ENCODE measurements at regions not wholly inside any gene's neighbourhood (a gene's known extent, or its start where the extent isn't known, plus 50 kb on each side); places are given as distances from the start of the nearest gene placed in this dataset.

DNA sequence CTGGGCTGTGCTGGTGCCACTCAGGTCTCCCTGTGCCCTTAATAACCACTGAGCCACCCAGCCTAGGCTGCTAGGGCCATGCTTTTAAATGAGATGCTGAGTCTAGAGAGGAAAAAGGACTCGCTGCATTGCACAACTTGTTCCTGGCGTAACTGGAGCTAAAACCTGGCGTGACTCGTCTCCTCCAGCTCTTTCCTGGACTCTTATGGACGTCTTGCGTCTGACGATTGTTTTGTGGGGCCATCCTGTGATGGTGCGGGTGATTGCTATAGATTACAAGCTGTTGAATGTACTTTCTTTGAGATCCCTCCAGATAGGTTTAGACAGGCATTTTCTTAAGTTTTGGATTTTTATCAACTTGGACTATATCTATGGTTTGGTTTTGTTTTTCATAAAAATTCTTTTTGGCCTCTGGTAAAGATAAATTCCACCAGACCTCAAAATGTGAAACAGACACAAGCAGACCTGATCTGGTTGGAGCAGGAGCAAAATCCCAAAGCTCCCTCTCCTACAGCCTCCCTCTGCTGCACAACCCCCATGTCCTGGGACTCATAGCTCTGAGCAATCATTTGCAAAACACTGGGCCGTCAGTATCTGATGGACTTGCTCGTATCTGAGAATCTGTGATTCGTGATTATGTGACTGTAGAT, 230.3 kb downstream of the ARHGAP12 start:
- peak; percentile 99 for DNase-seq (ENCODE audit: low read depth)
- peak overlapping the region; percentile 44 for H3K4me3 ChIP-seq (ENCODE audit: low read depth, low read length)
- TF ChIP-seq, protein P1, sequence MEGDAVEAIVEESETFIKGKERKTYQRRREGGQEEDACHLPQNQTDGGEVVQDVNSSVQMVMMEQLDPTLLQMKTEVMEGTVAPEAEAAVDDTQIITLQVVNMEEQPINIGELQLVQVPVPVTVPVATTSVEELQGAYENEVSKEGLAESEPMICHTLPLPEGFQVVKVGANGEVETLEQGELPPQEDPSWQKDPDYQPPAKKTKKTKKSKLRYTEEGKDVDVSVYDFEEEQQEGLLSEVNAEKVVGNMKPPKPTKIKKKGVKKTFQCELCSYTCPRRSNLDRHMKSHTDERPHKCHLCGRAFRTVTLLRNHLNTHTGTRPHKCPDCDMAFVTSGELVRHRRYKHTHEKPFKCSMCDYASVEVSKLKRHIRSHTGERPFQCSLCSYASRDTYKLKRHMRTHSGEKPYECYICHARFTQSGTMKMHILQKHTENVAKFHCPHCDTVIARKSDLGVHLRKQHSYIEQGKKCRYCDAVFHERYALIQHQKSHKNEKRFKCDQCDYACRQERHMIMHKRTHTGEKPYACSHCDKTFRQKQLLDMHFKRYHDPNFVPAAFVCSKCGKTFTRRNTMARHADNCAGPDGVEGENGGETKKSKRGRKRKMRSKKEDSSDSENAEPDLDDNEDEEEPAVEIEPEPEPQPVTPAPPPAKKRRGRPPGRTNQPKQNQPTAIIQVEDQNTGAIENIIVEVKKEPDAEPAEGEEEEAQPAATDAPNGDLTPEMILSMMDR (IDR thresholded peaks at IDR 0.05; ENCODE audit: insufficient read depth, low read length): no peak

DNA sequence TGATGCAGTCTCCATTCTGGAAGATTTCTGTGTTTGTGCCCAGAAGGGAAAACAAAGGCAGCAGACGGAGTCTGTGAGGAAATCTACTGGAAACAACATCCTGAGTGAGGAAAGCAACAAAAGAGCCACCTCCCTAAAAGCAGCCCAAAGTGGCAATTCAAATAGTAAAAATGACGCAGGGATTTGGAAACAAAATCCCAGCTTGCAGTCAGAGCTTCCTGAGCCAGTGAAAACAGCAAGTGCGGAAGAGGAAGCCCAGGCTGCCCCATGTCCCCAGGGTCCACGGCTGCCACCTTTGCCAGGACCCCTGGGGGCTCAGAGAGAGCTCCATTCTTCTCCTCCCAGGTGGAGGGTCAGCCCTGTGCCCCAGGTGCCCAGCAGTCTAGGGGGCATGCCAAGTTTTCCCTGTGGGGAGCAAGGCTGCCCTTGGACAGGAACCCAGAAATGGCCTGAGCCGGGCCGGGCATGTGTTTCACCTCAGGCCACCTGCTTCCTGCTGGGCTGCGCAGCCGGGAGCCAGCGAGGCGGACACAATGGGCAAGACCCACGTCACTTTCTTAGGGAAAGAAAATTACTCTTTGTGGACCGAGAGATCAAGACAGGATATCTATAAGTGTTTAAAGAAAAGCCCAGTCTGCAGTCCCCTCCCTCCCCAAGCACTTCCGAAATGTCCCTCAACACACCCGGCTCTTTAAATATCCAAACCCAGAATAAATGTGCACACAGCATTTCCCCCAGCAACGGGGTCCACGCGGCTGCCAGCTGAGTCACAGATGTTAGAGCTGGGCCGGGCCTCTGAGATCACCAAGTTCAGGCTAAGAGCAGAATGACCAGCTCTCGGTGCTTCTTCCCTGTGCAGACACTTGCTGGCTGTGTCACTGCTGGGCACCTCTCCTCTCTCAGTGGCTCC, 231.1 kb downstream of the ARHGAP12 start:
- H3K4me3 ChIP-seq (ENCODE audit: low read depth, low read length): peak overlapping the region; percentile 49
- TF ChIP-seq, protein P1 (IDR thresholded peaks at IDR 0.05; ENCODE audit: insufficient read depth, low read length): no peak
- DNase-seq (ENCODE audit: low read depth): peak; percentile 95

DNA sequence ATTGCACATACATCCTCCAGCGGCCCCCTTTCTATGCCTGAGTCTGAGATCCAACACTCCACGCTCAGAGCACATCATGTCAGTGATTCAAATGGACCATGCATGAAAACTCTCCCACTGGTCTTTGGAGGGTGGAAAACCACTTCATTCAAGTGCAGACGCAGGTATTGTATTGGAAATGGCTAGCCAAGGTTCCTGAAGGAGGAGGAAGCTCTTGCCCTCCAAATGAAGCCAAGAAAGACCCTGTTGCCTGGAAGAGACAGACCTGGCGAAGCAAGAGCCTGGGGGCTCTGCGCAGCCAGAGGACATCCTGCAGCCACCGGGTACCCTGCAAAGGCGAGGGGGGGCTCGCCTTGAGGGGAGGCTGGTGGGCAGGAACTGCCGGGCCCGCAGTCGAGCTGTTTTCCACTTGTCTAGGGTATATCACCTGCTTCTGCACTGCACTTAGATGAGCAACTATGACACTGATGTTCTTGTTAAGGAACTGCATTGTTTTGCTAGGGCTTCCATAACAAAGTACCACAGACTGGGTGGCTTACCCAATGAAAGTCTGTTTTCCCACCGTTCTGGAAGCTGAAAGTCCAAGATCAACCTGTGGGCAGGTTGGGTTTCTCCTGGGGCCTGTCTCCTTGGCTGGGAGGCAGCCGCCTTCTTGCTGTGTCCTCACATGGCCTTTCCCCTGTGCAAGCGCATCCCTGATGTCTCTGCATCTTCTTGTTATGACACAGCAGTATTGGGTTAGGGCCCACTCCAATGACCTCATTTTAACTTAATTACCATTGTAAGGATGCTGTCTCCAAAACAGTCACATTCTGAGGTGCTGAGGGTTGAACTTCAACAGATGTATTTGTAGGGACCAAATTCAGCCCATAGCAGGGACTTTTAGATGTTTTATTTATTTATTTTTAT, 233.4 kb downstream of the ARHGAP12 start:
- DNase-seq (ENCODE audit: low read depth): no peak
- TF ChIP-seq, protein P1 (IDR thresholded peaks at IDR 0.05; ENCODE audit: insufficient read depth, low read length): no peak
- H3K4me3 ChIP-seq (ENCODE audit: low read depth, low read length): no peak overlapping the region

DNA sequence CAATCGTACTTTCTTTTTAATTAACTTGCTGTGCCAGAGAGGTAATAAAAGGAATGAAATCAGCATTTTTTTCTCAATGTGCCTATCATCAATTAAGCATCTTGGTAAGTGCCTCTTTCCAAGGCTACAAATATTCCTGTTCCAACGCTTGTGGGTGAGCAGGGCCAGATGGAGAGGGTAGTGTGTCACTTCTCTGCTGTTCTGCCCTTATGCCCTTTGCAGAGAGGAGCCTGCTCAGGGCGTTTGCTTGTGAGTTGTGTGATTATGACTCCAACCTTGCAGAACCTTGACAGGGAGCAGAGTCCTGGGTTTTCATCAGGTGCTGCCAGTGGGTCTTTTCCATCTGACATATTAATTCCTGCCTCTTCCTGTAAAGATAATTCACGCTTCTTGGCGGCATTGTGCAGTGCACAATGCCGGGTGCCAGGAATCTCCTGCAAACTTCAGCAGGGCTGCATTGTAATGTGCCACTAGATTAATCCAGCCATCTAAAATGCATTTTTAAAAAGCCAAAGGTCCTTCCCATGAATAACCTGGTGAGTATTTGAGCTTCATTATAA, 234.4 kb downstream of the ARHGAP12 start:
- DNase-seq (ENCODE audit: low read depth): no peak
- TF ChIP-seq, protein P1 (IDR thresholded peaks at IDR 0.05; ENCODE audit: insufficient read depth, low read length): no peak
- no peak overlapping the region for H3K4me3 ChIP-seq (ENCODE audit: low read depth, low read length)

DNA sequence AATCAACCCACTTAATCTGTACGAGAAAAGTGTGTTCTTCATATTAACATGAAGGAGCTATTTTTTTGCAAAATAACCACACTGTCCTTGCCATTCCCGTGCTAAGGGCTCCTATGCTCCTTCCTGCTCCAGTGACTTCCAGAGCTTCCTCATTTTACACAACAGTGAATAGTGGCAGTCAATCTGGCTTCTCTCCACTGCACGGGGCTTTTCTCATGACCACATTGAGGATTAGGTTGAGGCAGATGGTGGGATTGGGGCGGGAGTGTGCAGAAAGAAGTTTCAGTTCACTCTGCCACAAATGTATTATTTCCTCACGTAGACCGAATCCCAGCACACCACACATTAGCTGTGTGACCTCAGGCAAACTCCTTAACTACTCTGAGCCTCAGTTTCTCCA, 235.1 kb downstream of the ARHGAP12 start:
- TF ChIP-seq, protein P1 (IDR thresholded peaks at IDR 0.05; ENCODE audit: insufficient read depth, low read length): no peak
- no peak overlapping the region for H3K4me3 ChIP-seq (ENCODE audit: low read depth, low read length)
- no peak for DNase-seq (ENCODE audit: low read depth)

DNA sequence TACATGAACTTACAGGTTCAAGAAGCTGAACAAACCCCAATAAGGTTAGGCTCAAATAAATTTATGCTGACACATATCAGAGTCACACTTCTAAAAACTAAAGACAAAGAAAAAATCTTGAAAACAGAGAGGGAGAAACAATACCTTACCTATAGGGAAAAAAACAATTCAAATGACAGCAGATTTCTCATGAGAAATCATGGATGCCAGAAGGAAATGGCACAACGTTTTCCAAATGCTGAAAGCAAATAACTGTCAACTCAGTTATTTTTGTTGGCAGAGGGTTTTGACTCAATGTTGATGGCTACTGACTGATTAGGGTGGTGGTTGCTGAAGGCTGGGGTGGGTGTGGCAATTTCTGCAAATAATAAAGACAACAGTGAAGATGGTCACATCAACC, 239.4 kb downstream of the ARHGAP12 start:
- no peak overlapping the region for H3K4me3 ChIP-seq (ENCODE audit: low read depth, low read length)
- DNase-seq (ENCODE audit: low read depth): no peak
- TF ChIP-seq, protein P1 (IDR thresholded peaks at IDR 0.05; ENCODE audit: insufficient read depth, low read length): no peak
